GM21528 (cell line): ENCODE measurements at regions not wholly inside any gene's neighbourhood (a gene's known extent, or its start where the extent isn't known, plus 50 kb on each side); places are given as distances from the start of the nearest gene placed in this dataset.

Experiments used
- ATAC-seq: cut with Tn5 transposase; IDR thresholded peaks from one replicate; pipeline ENCODE4 v1.9.1; 2021; ENCODE audit warnings: mild to moderate bottlenecking, moderate library complexity; ENCODE audit not compliant: unreplicated experiment, low FRiP score

DNA sequence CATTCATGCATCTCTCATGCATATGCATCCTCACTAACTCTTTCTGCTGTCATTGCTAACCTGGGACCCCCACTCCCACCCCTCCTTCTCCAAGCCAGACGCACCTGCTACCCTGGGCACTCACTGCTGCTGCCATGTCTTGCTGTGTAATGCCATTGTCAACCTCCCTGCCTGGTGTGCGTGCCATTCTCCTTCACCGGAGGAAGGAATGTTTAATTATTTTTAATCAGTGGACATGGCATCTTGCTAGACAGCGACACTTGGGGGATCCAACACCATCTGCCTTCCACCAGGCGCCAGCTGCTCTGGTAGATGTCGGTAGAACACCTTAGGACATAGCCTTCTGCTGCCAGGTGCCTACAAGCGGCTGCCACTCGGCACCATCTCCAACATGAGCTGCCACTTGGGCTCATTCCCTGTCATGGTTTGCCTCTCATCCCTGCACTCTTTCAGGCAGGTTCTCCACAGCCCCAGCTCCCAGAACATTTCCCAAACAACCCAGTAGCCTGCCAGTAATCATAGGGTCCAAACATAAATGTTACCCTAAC is 306.9 kb downstream of the TTLL7 start:
- ATAC-seq, result no peak

DNA sequence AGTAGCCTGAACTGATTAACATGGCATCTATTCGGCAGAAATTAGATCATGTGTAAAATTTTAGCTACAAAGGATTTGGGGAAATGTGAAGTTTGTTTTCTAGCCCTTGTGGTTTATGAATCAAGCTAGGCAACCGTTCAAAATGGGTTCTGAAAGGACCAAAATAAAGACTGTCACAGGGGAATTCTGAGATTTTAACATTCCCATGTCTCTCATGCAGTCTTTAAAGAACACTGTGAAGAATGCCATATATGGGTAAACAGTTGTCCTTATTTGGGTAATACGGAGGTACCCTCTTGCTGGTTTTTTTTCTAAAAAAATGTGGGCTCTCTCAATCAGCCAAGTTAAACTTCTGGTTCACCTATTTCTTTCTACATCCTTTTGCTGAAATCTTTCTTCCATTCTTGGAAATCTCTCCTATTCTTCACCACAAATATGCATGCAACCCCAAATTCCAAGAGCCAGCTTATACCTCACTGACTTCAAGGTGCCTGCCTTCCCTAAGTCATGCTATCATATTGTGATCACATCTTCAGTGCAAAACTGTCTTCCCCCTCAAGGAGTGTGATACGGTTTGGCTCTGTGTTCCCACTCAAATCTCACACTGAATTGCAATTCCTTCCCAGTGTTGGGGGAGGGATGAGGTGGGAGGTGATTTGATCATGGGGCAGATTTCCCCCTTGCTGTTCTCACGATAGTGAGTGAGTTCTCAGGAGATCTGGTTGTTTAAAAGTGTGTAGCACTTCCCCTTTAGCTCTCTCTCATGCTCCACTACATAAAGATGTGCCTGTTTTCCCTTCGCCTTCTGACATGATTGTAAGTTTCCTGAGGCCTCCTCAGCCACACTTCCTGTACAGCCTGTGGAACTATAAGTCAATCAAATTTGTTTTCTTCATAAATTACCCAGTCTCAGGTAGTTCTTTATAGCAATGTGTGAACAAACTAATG is 308.7 kb downstream of the TTLL7 start:
- no peak for ATAC-seq

DNA sequence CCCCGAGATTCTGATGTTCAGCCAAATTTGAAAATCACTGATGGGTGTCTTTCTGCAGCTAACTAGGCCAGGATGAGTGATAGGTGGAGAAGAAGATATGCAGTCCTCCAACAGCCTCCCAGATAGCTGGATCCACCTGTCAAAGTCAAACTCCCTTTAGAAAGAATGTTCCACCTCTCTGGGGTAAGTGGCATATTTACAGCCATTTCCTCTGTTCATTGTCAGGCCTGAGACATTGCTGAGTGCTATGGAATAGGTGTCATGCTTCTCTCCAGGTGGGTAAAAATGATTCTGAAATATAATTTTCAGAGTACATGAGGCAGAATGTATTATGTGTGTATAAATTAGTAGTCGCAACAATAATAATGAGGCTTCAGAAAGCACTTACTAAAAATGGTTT is 316.8 kb downstream of the TTLL7 start:
- no peak for ATAC-seq

DNA sequence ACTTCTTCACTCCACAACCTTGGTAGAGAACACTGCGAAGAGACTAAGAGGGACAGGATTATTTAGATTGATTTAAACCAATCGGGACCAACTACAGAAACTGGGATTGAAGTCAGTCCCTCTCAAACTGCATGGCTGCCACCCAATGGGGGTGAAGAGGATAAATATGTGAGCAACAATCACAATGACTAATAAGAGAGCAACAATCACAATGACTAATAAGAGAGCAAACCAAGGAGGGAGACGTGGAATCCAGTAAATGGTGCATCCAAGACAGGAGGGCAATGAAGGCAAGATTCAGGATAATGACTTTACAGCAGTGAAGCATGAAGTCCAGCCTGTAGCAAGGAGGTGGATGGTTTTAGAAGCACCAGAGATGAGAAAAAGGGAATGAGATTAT is 322.8 kb downstream of the TTLL7 start:
- ATAC-seq, result no peak

DNA sequence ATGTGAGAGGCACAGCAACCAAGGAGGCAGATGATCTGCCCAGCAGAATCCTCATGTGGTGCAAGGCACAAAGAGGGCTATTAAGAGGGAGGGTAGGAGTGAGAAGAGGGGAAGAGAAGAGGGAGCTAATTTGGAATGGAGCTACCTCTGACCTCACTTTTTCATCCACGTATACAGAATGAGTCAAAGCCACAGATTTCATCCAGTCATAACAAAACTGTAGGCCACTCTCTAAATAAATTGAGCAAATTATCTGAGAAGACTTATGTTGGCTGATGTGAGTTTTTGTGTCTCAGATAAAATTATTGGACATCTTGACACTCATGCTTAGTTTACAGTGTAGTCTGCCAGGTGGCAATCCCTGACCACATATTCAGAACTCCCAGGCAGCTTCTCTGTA is 325.6 kb downstream of the TTLL7 start:
- ATAC-seq, result no peak

DNA sequence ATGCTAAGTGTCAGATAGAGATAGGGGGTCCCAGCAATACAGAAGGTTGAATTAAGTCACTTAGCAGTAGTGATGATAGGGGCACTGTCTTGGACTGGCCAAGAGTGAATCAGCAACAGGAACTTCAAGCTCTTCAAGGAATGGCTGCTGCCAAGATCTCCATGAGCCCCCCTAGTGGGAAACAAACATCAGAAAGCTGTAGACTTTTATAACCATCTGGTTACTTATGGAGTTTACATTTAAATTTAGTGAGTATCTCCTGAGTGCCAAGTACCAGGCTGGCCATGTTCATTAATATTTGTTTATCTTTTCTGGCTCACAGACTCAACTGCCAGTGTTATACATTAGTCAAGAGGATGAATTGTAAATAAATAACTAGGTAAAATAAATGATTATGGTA is 327.3 kb downstream of the TTLL7 start:
- no peak for ATAC-seq

DNA sequence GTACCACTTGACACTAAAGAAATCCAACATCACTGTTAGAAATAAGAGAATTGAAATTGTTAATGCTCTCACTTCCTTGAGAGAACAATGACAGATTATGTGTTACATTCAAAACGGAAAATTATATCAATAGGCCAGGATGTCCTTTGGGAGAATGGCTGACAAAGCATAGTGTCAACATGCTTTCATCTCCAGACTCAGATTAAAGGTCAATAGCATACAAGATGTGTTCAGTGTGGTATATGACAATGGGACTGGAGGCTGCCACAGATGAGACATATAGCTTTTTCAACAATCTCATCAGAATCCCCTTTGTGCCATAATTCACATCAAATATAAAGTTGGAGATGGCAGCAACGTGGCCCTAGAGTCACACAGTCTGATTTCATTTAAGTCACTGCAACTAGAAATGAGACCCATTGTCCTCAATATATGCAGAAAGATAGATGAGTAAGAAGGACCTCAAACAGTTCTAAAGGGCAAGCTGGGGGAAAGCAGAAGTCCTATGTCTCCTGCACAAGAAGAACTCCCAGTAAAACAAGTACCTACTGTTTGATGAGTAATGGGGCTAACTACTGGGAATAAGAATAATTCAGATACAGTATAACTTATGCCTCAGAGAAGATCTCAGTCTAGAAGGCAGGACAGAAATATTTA is 327.9 kb downstream of the TTLL7 start:
- ATAC-seq, result no peak

DNA sequence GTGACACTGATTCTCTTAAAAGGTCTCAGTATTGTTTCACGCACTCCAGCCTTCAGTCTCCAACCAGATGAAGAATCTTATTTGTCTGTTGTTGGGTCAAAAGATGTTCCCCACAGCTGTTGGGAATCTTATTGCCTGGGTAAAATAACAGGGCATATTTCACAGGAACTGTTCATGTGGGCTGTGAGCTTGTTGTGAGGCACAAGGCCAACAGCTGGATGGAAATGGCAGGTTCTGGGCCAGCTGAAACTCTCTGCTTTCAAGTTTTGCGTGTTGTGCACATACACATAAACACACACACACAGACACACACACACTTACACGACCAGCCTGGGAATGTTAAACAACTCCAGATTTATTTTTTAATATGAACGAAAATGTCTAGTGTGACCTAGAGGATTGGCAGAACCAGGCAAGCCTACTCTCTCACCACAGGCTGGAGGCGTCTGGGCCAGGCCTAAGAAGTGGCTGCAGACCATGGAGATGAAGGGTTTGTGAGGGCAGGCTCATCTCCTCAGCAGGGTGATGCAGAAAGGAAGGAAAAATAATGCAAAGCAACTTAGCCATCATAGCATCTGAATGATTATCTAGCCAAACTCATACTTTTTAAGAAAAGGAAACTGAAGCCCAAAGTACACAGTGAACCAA is 357.0 kb downstream of the TTLL7 start:
- no peak for ATAC-seq

DNA sequence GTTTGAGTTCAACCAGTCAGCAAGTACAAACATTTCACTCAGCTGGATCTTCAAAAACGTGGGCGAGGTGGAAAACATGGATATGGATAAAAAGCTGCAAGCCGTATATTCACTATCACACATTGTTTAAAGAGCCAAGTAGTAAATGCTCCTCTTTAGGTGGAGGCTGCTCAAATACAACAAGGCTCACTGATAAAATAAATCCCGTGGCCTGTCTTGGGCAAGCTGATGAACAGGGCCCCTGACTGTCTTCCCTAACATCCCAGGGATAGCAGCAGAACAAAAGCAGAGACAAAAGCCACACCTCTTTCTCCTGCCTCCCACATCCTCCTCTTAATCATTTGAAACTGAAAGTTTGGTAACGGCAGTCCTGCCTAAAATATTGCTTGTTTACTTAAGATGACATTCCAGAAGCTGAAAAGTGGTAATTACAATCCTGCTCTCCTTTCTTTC is 357.7 kb downstream of the TTLL7 start:
- ATAC-seq, result no peak

DNA sequence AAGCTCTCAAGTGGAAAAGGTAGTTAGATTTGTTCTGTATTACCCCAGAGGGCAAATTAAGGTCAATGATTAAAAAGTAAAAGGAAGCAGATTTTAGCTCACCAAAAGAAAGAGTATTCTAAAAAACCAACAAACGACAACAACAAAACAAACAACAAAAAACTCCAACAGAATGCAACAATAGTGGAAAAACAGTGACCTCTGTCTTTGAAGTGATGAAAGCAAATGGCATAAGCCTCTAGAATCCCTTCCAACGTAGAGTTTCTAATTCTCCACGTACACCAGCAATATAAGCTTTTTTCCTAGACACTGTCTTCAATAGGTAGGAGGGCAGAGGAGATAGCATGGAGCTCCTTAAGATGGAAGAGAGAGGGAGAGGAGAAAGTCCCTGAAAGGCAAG is 359.1 kb downstream of the TTLL7 start:
- ATAC-seq, result no peak

DNA sequence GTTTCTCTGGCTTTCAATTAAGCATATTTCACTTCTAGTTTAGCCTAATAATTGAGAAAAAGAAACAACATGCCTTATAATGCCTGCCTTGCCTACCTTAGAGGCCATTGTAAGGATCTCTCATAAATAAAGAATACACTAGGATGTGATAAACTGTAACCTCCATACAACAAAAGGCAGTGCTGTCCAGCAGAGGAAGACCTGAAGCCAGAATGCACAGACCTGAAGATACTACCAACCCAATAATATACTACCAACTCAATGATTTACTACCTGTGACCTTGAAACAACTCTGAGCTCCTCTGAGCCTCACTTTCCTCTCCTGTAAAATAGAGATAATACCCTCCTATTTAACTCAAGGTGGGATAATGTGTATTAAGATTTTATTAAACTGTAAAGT is 361.3 kb downstream of the TTLL7 start:
- ATAC-seq, result no peak

DNA sequence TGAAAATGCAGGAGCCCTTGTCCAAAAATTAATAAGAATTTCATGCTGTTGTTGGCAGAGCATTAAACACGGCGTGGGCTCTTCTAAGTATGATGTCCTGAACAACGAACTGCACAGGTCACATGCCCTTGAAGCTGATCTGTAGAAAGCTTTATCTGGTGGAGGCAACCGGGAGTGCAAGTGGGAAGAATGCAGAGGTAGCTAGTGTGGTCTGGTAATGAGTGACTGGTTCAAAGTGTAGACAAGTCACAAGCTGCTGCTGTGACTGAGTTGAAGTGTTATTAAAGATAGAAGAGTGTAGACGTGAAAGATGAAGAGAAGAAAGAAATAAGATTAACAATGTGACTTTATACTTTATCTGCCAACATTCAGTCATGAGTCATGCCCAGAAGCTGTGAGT is 361.9 kb downstream of the TTLL7 start:
- ATAC-seq, result no peak

DNA sequence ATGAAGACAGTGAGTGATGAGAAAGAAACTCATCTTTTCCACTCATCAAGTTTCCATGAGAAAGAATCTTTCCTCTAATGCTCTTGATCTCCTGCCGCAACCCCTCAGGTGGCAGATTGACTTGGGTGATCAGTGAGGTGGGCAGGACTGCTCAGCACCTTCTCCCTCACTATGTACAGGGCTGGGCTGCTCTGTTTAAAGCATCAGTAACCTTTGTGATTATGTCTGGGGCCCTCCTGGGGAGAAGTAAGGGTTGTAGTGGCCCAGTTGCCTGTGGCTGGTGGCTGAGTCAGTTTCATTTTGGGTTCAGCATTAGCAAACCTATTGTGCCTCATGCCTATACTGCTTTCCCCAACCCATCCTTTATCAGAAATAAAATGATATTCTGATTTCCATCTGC is 366.0 kb downstream of the TTLL7 start:
- no peak for ATAC-seq

DNA sequence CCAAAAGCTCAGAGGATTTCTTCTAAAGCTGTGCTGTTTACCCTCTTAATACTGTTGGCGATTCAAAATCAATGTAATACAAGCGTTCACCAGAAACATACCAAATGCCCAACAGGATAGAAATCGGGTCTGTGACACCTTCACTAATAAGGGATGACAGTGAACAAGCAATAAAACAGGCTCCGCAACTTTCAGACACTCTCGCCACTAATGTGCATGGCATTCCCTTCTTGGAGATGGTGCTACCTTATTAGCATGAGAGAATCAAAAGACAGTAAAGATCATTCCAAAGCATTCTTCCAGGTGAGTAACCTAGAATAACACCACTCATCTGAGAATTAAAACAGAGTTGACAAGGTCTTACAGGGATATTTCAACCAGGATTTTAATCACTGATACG is 367.1 kb downstream of the TTLL7 start:
- no peak for ATAC-seq

DNA sequence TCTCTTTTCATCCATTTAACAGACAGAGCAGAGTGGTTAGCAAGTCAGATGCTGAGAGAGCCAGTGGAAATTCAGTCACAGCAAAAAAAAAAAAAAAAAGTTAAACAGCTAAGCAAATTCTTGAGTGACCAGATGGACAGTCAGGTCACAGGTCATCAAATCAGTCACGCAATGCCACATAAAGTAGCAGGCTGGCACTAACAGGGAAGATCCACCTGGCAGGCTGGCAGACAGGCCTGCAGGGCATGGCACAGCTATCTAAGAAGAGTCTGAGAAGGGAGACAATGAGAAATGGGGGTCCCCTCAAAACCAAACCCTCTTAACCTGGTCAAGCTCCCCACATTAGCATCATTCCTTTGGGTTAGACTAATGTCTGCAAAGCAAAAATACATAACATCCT is 371.9 kb downstream of the TTLL7 start:
- ATAC-seq, result no peak

DNA sequence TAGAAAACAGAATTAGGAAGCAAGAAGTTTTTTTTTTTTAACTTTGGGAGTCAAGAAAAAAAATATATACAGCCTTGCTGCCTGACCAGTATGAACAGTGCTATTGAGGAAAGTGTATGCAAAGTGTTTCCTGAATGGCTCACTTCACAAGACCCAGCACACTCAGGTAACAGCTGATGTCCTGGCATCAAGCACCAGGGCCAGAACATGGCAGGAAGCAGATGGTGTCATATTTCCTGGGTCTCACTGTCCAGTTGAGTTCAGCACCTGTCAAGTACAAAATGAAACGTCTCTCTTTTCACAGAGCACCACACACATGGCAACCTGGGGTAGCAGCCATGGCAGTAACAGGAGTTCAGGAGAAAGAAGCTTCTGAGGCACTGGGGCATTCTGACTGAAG is 372.3 kb downstream of the TTLL7 start:
- no peak for ATAC-seq

DNA sequence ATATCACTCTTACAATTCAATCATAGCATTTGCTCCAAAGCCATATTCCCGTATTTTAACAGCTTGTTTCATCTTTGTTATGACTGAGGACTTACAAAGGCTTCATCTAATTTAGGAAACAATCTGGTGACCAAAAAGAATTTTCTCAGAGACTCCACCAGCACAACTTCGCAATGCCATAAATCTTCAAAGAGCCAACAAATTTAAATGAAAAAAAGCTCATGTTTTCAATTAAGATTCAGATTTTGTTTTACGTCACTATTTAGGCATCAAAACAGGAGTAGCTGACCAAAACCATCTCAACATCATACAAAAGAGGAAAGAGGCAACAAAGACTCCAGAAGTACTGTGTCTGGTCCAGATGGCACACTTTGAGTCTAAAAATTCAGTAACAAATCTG is 373.3 kb downstream of the TTLL7 start:
- no peak for ATAC-seq

DNA sequence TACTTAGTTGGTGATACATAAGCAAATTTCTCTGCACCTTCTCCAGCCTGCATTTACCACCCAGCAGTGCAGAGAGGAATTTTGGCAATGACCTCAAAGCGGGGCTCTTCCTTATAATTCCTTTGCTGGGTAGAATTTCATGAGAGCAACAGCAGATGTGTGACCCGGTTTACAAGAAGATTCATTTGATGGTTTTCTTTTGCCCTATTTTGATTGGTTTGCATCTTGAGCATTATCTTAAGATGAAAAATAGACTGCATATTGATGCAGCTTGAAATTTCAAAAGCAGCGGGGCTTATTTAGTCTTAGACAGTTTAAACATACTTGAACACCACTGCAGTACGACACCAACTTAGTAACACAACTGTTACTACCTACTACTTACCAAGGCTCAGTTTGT is 378.9 kb downstream of the TTLL7 start:
- ATAC-seq, result no peak

DNA sequence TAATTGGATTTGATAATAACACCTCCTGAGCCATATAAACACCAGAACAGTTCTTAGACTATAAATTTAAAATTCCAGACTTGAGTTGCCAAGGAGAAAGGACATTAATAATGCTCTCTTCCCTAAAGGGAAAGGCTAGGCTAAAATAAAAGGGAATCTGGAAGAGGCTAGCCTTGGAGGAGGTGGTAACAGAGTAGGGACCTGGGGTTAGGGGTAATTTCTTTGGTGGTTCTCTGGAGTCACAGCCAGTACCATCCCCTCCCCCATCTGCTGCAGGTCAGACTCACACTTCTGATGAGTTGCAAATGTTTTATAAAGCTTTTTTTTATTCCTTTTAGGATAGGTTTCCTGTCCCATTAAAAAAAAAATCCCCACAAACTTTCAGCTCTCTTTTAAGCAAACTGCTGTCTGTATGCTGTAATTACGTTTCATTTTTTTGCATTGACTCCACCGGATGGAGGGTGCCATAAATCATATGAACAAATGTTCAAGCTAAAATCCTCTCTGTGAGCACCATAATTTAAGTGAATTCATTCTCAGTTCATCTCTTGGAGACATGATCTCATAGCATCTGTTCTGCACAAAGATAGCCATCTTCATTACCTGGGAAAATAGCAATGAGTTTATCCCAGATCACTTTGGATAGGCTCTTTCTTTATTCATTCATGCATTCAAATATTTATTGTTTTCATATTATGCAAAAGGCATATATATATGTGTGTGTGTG is 379.6 kb downstream of the TTLL7 start:
- no peak for ATAC-seq

DNA sequence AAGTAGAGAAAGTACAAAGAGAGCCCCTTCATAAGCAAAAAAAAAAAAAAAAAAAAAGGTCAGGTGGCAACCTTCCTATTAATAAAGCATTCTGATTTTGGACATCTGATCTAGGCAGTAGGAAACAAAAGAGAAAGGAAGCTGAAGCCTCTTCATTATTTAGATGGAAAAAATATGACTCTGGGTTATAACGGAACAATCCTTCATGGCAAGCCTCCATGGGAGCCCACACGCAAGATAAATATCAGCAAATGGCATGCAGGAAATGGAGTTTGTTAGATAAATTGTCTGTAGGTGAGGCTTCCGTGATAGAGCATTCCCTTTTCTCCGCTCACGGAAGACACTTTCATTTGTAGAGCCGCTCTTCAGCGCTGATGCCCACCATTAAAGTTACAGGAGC is 381.0 kb downstream of the TTLL7 start:
- ATAC-seq, result no peak

DNA sequence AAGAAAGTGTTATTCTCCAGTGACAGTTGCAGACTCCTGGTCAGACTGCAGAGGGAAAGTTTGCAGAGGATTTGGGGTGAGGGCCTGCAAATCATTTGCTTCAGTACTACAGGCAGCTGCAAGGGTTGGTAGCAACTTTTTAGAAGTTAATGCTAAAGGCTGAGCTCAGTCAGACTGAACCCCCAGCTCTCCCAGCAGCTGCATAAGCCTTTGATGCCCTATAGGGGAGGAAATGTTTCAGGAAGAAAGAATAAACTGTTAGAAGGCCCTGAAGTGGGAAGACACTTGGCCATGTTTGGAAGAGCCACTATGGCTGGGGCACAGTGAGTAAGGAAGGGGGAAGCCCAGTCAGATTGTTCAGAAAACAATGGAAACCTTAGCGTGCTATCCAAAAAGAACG is 383.6 kb downstream of the TTLL7 start:
- ATAC-seq, result no peak
